Astrocyte of the spinal cord (primary cell): ENCODE measurements at regions not wholly inside any gene's neighbourhood (a gene's known extent, or its start where the extent isn't known, plus 50 kb on each side); places are given as distances from the start of the nearest gene placed in this dataset.

Experiments
- DNase-seq: peaks from one replicate; pipeline ENCODE4 v3.0.0; 2011; ENCODE audit warnings: low read depth, low spot score
- H3K4me3 ChIP-seq: 2 replicates; pipeline ENCODE4 v1.5.1; 2011; ENCODE audit warnings: low read depth, mild to moderate bottlenecking, low read length, moderate library complexity
- CTCF ChIP-seq: IDR thresholded peaks from 2 replicates; pipeline ENCODE4 v1.5.1; 2012; ENCODE audit warnings: low read depth, mild to moderate bottlenecking, low read length, inconsistent platforms
- in situ Hi-C: cut with HindIII; loops from 2 replicates; pipeline ENCODE4 v1.10.0; 2017; ENCODE audit warnings: low sequenced_read_pairs

GRCh38 chr11:134557571-134558257 is 145.7 kb upstream of the B3GAT1 start:
- in situ Hi-C loops = no loop called here

GRCh38 chr11:134556186-134556585 is 144.1 kb upstream of the B3GAT1 start:
- in situ Hi-C loops = no loop called here
- no peak for DNase-seq
- no peak overlapping the region for H3K4me3 ChIP-seq
- no peak for TF ChIP-seq CTCF

More at GRCh38 chr11:134557571-134558257, 145.7 kb upstream of the B3GAT1 start:
- no peak for DNase-seq
- H3K4me3 ChIP-seq = no peak overlapping the region
- TF ChIP-seq CTCF = no peak

- H3K4me3 ChIP-seq = no peak overlapping the region
- in situ Hi-C loops = no loop called here
- TF ChIP-seq CTCF = no peak
- no peak for DNase-seq
Observed at GRCh38 chr11:134555510-134555909, 143.5 kb upstream of the B3GAT1 start.

GRCh38 chr11:134554861-134555260 is 142.8 kb upstream of the B3GAT1 start:
- in situ Hi-C loops = no loop called here

GRCh38 chr11:134554106-134554505 is 142.1 kb upstream of the B3GAT1 start:
- in situ Hi-C loops = no loop called here
- no peak for DNase-seq
- TF ChIP-seq CTCF = no peak
- H3K4me3 ChIP-seq = no peak overlapping the region

More at GRCh38 chr11:134554861-134555260, 142.8 kb upstream of the B3GAT1 start:
- no peak overlapping the region for H3K4me3 ChIP-seq
- no peak for DNase-seq
- no peak for TF ChIP-seq CTCF

GRCh38 chr11:134552749-134553148 is 140.7 kb upstream of the B3GAT1 start:
- H3K4me3 ChIP-seq = no peak overlapping the region
- DNase-seq = no peak
- in situ Hi-C loops = no loop called here
- no peak for TF ChIP-seq CTCF
